ENCODE measurements at regions not wholly inside any gene's neighbourhood (a gene's known extent, or its start where the extent isn't known, plus 50 kb on each side); places are given as distances from the start of the nearest gene placed in this dataset.
A peak's percentile ranks its signal among the peaks of the same experiment; 100 is the strongest.

DNA sequence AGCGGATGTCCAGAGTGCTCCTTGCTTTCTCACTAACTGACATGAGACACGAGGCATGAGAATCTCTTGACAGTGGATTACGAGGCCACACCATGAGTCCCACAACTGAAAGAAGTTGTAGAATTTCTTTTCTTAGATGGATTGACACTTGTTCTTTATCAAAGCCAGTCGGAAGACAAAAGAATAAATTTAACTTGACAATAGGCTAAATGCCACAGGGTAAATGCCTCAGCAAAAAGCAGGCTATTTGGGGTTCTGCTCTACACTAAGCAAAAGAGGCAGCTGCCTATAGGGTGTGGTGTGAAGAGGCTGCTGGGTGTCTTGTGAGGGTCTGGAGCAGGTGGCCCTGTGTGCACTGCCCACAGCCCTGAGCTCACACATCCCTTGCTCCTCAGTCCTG is 135.1 kb upstream of the SEMA6D start:
- H3K9me3 ChIP-seq (replicated peaks in 1 of 3), result no peaks in the 10 kb centered on the region
- TF ChIP-seq, protein P1, sequence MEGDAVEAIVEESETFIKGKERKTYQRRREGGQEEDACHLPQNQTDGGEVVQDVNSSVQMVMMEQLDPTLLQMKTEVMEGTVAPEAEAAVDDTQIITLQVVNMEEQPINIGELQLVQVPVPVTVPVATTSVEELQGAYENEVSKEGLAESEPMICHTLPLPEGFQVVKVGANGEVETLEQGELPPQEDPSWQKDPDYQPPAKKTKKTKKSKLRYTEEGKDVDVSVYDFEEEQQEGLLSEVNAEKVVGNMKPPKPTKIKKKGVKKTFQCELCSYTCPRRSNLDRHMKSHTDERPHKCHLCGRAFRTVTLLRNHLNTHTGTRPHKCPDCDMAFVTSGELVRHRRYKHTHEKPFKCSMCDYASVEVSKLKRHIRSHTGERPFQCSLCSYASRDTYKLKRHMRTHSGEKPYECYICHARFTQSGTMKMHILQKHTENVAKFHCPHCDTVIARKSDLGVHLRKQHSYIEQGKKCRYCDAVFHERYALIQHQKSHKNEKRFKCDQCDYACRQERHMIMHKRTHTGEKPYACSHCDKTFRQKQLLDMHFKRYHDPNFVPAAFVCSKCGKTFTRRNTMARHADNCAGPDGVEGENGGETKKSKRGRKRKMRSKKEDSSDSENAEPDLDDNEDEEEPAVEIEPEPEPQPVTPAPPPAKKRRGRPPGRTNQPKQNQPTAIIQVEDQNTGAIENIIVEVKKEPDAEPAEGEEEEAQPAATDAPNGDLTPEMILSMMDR (IDR thresholded peaks at IDR 0.05), result no peak
- no peak for TF ChIP-seq POLR2A (IDR thresholded peaks at IDR 0.05)
- no peaks in the 10 kb centered on the region for H3K27me3 ChIP-seq
- H3K27ac ChIP-seq, result no peak overlapping the region
- no peaks in the 10 kb centered on the region for H3K4me1 ChIP-seq (replicated peaks in 1 of 2)
- no peaks in the 10 kb centered on the region for H3K36me3 ChIP-seq (replicated peaks in 1 of 2)
- H3K4me3 ChIP-seq, result no peak overlapping the region
- no peak for DNase-seq
- intact Hi-C loops (cut with DNase I), result no loop called here
- WGBS, 4 donors, result 77 to 92% (median 85%) methylated on average over 4 of the region's 4 CpGs

DNA sequence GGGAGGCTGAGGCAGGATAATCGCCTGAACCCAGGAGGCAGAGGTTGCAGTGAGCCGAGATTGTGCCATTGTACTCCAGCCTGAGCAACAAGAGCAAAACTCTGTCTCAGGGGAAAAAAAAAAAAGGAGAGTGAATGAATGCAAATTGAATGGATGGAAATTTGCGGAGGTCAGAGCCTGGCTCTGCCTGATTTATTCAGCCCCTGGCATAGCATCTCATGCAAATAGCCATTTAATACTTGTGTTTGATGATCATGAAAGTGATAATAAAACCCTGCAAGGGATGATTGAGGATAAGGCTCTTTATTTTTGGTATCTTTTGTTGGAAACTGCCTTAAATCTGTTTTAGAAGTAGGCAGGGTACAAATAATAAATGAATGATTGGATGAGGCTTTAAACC is 133.0 kb upstream of the SEMA6D start:
- Histone ChIP-seq H3K9me3 (replicated peaks in 1 of 3) (no peaks in the 10 kb centered on the region), H3K27me3 (no peaks in the 10 kb centered on the region), H3K4me3 (no peak overlapping the region), H3K36me3 (replicated peaks in 1 of 2) (no peaks in the 10 kb centered on the region), H3K4me1 (replicated peaks in 1 of 2) (no peaks in the 10 kb centered on the region), H3K27ac (no peak overlapping the region)
- 85 to 92% (median 89%) methylated on average over 2 to 3 of the region's 3 CpGs for WGBS, 4 donors
- no peak for DNase-seq
- TF ChIP-seq POLR2A (IDR thresholded peaks at IDR 0.05), result no peak
- TF ChIP-seq, protein P1 (IDR thresholded peaks at IDR 0.05), result no peak
- intact Hi-C loops (cut with DNase I), result no loop called here

DNA sequence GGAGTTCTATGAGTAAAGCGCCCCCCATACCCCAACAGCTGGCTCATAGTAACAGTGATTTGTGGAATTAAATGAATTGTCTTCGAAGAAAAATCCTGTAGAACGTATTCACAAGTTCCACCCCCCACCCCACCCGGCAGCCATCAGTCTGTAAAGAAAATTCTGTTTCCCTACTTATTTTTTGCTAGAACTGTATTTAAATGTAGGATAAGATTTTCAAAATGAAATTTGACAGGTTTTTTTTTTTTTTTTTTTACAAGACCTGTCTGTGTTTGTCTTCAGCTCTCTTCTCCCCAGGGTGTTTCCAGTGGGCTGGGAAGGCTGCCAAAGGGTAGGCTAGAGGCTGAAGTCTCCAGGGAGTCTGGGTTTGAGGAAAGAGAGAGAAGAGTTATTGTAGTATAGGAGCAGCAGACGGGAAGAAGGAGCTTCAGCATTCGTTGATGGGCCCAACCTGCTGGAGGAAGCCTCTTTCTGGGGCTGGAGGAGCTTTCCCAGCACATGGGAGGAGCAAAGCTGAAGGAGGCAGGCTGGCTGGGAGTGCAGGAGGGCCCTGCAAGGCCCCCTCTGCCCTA is 130.6 kb upstream of the SEMA6D start:
- peak in 1 of 7 donors; percentile 16 for DNase-seq
- 79 to 83% (median 80%) methylated on average over 6 of the region's 6 CpGs for WGBS, 4 donors
- intact Hi-C loops (cut with DNase I), result no loop called here

DNA sequence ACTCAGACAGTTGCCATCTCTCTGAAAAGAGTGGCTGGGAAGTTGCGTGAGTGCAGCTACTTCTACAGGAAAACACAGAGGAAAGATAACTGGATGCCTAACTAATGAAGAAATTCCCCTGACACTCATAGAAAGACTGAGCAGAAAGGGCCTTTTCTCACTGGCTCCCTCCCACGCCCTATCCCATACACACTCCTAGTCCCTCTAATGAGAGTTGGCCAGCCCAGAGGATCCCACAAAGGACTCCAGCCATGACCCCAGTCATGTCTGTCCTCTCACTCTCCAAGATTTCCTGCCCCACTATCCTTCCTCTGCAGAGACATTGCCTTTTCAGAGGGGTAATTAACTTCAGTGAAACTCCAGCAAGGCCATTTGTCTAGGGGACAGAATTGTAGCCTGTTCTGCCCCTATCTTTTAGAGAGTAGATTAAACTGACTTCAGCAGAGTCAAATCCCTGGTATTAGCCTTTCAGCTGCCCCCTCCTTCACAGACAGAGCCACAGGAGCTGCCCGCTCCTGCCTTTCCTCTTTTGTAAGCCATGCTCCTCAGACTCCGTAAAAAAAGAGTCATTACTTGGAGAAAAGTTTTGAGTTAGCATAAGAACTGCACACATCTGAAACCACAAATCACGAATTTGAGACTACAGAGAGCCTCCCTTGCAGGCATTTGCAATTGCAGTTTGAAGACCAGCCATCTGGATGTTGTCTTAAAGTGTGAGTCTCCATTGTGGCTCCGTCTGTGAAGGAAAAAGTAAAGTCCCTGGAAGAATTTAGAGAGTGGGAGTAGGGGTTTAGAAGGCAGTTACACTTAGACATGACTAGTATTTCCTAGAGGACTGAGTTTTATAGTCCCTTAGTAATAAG is 129.1 kb upstream of the SEMA6D start:
- Histone ChIP-seq H3K4me1 (replicated peaks in 1 of 2) (no peaks in the 10 kb centered on the region), H3K4me3 (no peak overlapping the region), H3K36me3 (replicated peaks in 1 of 2) (no peaks in the 10 kb centered on the region), H3K27me3 (no peaks in the 10 kb centered on the region), H3K27ac (no peak overlapping the region), H3K9me3 (replicated peaks in 1 of 3) (no peaks in the 10 kb centered on the region)
- intact Hi-C loops (cut with DNase I), result no loop called here
- TF ChIP-seq, protein P1 (IDR thresholded peaks at IDR 0.05), result no peak
- no peak for TF ChIP-seq POLR2A (IDR thresholded peaks at IDR 0.05)
- DNase-seq, result no peak
- whole genome bisulfite sequencing, 4 donors, result 73 to 80% (median 76%) methylated on average over 6 of the region's 6 CpGs

More for the DNA sequence above, 130.6 kb upstream of the SEMA6D start:
- Histone ChIP-seq H3K27ac (no peak overlapping the region), H3K27me3 (no peaks in the 10 kb centered on the region), H3K4me3 (no peak overlapping the region), H3K9me3 (replicated peaks in 1 of 3) (no peaks in the 10 kb centered on the region), H3K36me3 (replicated peaks in 1 of 2) (no peaks in the 10 kb centered on the region), H3K4me1 (replicated peaks in 1 of 2) (no peaks in the 10 kb centered on the region)
- TF ChIP-seq POLR2A (IDR thresholded peaks at IDR 0.05), result no peak
- TF ChIP-seq, protein P1 (IDR thresholded peaks at IDR 0.05), result no peak

All from adrenal gland (tissue), 9 donors.